GM21423 (cell line): ENCODE measurements at regions not wholly inside any gene's neighbourhood (a gene's known extent, or its start where the extent isn't known, plus 50 kb on each side); places are given as distances from the start of the nearest gene placed in this dataset.
"Not testable (repeated sequence)": the region's sequence is repeated elsewhere in the genome, so short reads cannot be mapped to it uniquely, and the experiment has no call there.

Experiments used
- ATAC-seq: cut with Tn5 transposase; IDR thresholded peaks from one replicate; pipeline ENCODE4 v1.9.1; 2021; ENCODE audit warnings: mild to moderate bottlenecking, moderate library complexity; ENCODE audit not compliant: unreplicated experiment

- ATAC-seq = no peak
These were observed 569.0 kb upstream of the B3GAT1 start for GRCh38 chr11:134980819-134981710.

- not testable (repeated sequence) for ATAC-seq
These were observed 567.0 kb upstream of the B3GAT1 start for GRCh38 chr11:134979089-134979457.

GRCh38 chr11:134978388-134979088 lies 566.5 kb upstream of the B3GAT1 start:
- no peak for ATAC-seq

DNA sequence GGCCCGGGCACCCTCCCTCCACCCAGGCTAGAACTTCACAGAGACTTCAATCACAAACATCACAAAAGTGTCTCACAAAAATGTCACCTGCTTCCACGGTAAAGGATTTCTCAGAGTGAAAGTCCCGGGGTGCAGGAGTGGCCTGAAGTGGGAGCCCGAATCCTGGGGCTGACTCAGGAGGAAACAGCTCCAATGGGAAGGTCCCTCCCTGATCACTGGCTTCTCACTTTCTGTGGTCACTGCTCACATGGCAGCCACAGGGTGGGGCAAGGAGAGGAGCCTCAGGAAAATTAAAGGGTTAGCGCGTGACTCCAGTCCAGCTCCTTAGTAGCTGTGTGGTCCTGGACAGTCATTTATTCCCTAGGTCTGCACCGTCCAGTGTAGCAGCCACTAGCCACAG lies 564.5 kb upstream of the B3GAT1 start:
- ATAC-seq = no peak

- ATAC-seq = no peak
These were observed 563.9 kb upstream of the B3GAT1 start for GRCh38 chr11:134975866-134976376.

DNA sequence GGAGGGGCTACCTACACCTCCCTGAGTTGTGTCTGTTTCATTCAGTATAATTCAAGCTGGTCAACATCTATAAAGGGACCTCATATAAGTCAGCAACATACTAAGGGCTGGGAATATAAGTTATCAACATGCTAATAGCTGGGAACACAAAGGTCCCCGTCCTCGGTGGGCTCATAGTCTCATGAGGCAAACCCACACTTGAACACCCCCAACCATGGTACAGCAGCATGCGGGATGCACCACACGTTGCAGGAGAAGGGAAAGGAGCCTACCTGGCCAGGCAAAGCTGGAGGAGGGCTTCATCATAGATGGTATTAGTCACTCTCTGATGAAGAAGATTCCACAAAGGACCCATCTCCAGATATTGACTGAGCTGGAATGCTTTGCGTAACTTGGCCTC lies 561.8 kb upstream of the B3GAT1 start:
- ATAC-seq = no peak

- no peak for ATAC-seq
These were observed 559.3 kb upstream of the B3GAT1 start for GRCh38 chr11:134971381-134971780.

GRCh38 chr11:134967746-134968145 lies 555.7 kb upstream of the B3GAT1 start:
- no peak for ATAC-seq

- ATAC-seq = not testable (repeated sequence)
These were observed 549.3 kb upstream of the B3GAT1 start for GRCh38 chr11:134961386-134961785.

GRCh38 chr11:134958870-134959269 lies 546.8 kb upstream of the B3GAT1 start:
- ATAC-seq = no peak

- ATAC-seq = no peak
These were observed 546.2 kb upstream of the B3GAT1 start for GRCh38 chr11:134958336-134958640.

GRCh38 chr11:134957540-134958335 lies 545.7 kb upstream of the B3GAT1 start:
- ATAC-seq = no peak

GRCh38 chr11:134956450-134957210 lies 544.6 kb upstream of the B3GAT1 start:
- ATAC-seq = no peak

DNA sequence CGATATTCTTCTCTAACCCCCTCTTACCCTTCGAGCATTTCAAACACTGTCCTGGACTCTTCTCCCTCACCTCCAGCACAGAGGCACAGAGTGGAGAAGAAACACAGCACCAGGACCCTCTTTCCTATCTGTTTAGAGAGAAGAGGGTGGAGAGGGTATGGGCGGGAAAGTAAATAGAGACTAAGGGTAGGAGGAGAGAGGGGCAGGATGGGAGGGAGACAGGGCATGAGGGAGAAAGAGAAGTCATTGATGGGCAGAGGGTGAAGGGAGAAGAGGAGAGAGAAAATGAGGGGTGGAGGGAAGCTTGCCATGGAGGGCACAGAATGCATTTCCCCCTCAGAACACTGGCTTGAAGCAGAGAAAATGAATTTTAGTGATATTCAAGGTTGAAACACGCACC lies 543.9 kb upstream of the B3GAT1 start:
- ATAC-seq = not testable (repeated sequence)

DNA sequence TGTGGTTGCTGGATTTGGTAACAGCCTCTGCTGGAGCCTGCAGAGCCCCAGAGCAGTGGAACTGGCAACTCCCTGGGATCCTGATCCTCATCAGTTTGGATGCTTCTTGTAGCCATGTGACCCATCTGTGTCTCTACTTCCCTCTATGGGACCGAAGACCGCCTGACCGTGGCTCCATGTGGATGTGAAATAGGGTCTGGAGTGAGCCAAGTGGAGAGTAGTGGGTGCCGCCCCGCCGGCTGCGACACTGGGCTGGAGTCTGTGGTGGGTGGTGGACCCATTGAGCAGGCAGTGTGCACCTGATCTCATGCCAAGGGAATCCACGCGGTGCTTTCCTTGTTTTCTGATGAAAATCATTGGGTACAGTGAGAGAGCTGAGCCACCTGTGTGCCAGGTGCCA lies 543.2 kb upstream of the B3GAT1 start:
- ATAC-seq = no peak

GRCh38 chr11:134954456-134954855 lies 542.4 kb upstream of the B3GAT1 start:
- not testable (repeated sequence) for ATAC-seq

GRCh38 chr11:134953417-134953970 lies 541.5 kb upstream of the B3GAT1 start:
- ATAC-seq = not testable (repeated sequence)

DNA sequence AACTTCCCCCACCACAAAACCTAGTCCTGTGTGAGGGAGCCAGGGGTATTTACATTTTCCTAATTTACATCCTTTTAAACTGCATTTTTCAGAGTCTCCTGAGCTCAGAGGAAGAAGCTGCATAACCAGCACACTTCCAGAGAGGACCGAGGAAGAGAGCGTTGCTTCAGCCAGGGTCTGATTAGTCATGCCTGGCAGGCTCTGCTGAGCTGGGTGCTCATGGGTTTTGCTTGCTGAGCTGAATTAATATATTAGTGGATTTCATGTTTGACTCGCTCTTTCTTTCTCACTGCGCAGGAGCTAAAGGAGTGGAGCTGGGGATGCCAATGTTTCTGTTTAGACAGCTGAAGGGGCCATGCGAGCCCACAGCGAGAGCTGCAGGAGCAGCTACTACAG lies 539.3 kb upstream of the B3GAT1 start:
- no peak for ATAC-seq

DNA sequence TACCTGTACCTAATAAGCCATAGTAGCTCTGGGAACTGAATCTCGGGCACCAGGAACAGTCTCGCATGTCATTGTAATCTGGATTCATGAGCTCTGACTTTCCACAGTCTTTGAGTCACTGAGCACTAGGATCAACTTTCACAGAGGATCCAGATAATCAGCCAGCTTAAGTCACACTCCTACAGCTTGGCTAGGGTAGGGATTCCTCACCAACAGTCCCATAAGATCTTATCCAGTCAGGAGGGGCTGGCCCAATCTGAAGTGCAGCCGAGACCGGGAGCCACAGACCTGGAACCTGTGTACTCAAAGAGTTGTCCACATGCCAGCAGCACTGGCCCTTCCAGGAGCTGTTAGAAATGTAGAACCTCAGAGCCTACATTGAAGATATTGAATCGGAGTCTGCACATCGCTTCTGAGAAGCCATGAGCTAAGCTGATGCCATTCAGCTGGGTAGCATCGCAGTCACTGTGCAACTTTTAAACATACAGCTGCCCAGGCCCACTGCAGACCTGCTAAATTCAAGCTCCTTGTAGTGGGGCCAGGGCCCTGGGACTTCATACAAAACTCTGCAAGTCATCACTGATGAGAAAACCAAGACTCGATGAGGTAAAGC lies 538.8 kb upstream of the B3GAT1 start:
- no peak for ATAC-seq
